Hematopoietic multipotent progenitor cell treated with erythropoietin and hydrocortisone succinate and interleukin-3 and kit ligand, for 4 days (in vitro differentiated cells): ENCODE measurements at regions not wholly inside any gene's neighbourhood (a gene's known extent, or its start where the extent isn't known, plus 50 kb on each side); places are given as distances from the start of the nearest gene placed in this dataset.

ENCODE experiments used
- DNase-seq: peaks from one replicate; pipeline ENCODE4 v3.0.0-alpha.2; 2015

DNA sequence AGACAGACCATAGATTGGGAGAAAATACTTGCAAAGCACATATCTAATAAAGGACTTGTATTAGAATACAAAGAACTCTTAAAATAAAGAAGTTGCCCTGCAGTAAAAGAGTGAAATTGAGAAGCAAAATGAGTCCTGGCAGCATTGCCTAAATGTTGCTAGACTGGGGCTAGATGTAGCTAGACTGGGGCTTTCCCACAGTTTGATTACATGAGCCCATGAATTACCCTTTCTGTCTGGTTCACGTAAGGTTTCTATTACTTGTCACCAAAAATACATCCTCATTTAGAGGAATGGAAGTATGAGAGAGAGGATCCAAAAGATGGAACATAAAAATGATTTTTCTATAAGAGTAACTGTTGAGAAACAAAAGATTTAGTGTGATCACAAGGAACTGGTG lies 57.6 kb upstream of the CCDC28A start:
- DNase-seq, result no peak

DNA sequence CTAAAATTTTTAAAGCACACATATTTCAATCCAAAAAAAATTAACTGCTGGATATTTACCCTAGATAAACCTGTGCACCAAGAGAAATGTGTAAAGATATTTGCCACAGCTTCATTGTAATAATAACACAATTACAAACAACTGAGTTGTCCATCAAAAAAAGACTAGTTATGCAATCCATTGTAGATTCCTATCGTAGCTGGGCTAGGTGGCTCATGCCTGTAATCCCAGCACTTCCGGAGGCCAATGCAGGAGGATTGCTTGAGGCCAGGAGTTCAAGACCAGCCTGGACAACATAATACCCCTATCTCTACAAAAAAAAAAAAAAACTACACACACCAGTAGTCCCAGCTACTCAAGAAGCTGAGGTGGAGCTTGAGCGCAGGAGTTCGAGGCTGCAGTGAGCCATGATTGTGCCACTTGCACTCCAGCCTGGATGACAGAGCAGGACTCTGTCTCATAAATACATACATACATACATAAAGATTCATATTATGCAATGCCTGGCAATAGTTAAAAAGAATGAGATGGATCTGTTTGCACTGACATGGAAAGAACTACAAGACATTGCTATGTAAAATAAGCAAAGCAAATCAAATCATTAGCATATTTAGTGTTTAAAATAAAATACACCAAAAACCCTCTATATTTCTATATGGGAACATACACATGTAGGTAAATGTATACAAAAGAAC lies 56.5 kb upstream of the CCDC28A start:
- no peak for DNase-seq

DNA sequence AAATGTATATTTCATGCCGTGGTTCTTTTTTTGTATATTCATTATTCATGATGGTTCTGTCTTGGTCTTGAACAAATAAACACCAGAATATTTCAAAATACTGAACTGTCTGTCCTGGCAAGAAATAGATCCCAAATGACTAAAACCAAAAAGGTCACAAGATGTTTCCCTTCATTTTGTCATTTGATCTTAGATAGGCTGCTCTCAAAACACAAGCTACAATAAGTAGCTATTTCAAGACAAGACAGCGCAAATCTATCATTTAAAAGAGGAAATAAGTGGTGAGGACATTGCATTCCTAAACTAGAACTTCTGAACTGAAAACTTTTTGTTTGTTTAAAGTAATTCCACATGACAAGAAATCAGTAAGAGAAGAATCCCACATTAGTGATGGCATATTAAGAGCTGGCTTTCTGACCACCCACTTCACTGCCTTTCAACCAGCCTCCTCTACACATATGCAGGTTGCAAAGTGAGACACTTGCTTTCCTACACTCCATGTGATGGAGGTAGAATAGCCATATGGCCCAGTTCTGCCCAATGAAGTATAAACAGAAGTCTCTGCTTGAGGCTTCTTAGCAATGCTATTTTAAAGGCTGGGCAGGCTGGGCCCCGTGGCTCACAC lies 54.4 kb upstream of the CCDC28A start:
- peak; percentile 10 for DNase-seq

DNA sequence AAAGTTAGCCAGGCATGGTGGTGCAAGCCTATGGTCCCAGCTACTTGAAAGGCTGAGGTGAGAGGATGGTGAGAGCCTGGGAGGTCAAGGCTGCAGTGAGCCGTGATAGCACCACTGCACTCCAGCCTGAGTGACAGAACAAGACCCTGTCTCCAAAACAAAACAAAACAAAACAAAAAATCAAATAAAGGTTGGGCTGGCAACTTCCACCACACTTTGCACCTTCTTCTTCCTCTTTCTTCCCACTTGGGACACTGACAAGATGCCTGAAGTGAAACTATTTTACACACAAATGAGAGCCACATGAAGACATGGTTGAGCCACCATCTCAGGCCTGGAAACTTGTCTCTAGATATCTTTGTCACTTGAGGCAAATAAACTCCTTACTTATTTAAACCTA lies 53.8 kb upstream of the CCDC28A start:
- DNase-seq, result no peak

DNA sequence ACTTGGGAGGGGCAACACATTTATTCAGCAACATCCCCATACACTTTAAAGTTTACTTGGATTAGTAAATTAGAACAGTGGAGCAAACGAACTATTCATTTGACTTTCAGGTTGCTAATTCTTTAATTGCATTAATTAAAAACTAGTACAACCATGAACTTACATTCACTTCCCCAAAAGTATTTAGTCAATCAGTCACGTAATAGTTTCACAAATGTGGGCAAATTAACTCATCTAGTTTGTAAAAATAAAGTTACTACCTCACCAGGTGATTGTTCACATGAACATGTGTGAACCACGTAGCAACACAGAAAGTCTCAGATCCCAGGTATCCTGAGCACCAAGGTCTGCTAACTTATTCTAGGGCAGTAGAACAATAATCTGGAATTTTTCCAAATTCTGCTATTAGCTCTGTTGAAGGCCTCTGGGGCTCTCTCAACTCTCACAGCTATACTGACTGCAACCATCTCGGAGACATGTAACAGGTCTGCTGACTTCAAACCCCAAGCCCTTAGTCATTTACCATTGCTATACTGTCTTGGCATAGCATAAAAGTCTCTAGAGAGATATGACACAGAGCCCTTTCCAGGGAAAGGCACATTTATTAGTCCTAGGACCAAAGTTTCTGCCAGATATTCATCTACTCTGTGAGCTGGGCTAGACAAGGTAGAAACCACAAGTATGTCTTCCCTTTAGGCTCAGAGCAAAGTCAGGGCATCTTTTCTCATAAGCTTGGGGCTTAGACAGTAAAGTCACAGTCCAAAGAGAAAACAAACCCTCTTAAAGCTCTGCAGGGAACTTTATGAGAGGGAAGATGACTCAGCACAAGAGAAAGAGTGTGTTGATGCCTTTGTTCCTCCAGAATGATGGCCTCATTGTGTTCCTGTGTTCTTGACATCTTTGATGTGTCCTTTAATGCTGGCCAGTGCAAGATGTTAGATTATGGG lies 50.9 kb upstream of the CCDC28A start:
- peak; percentile 48 for DNase-seq
